NCI-H748 (cell line): ENCODE measurements at regions not wholly inside any gene's neighbourhood (a gene's known extent, or its start where the extent isn't known, plus 50 kb on each side); places are given as distances from the start of the nearest gene placed in this dataset.
"Not testable (repeated sequence)": the region's sequence is repeated elsewhere in the genome, so short reads cannot be mapped to it uniquely, and the experiment has no call there.

ENCODE experiments used
- DNase-seq: peaks from one replicate; lab custom pipeline; 2025; ENCODE audit not compliant: unreplicated experiment; lab: John Stamatoyannopoulos, UW

DNA sequence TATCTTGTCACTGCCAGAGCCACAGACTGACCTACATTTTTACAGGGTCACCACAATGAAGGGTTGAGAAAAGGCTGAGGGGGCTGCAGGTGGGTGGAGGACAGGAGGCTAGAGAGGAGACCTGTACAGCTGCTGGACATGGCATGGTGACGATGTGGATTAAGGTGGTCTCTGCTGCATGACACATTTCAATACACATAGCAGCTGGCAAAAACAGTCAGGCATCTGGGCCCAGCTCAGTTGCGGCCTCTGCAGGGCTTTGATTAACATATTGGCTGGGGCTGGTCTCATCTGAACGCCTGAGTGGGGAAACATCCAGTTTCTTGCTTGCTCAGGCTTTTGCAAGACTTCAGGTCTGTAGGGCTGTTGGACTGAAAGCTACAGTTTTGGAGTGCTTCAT lies 265.4 kb upstream of the FOXF1 start:
- no peak for DNase-seq

DNA sequence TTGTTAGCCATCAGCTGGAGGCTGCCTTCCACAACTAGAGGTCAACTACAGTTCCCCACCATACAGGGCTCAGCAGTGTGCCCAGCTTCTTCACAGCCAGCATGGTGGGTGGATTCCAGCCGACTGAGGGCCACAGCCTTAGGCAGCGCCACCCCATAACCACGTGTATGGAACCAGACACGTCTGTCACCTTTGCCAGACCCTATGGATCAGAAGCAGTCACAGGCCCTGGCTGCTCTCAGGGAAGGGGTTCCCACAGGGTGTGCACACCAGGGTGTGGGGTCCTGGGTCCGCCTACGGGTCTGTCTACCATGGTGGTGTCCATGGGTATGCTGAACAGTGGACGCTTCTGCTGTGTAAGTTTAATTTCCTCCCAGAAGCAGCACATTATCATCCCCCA lies 265.0 kb upstream of the FOXF1 start:
- no peak for DNase-seq

DNA sequence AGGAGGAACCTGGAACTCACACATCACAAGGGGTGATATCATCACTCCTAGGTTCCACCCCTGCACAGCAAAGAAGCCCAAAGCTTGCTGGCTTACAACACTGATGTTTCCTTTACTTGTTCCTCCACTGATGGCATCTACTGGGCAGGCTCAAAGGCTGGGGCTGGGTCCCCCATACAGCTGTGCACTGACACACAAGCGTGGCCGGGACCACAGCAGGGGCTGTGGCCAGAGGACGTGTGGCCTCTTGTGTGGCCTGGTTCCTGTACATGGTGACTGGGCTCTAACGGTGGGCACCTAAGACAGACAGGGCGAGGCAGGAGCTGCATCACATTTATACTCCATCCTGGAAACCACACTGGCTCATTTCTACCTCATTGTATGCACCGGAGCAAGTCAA lies 264.4 kb upstream of the FOXF1 start:
- DNase-seq, result no peak

DNA sequence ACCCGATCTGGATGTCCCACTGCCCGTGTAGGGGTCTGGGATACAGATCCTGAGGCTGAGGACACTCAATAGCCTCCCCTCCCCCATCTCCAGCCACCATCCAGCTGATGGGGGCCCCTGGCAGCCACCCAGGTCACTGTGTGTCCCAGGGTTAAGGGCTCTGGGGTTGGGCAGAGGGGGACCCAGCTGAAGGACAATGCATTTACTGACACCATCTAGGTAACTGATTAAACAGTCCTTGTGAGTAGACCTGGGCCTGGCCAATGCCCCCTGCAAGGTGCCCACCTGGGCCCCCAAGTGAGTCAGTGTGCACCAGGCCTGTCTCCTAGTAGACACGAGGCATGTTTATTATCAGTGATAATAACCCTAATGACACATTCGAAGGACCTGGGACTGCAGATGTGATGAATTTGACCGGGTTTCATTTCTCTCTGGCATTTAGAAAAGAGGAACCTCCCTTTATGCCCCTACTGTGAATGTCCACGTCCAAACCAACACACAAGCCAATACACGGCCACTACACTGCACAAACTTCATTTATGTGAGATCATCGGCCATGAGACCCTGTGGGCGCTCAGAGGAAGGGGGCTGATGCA lies 261.9 kb upstream of the FOXF1 start:
- DNase-seq, result no peak

DNA sequence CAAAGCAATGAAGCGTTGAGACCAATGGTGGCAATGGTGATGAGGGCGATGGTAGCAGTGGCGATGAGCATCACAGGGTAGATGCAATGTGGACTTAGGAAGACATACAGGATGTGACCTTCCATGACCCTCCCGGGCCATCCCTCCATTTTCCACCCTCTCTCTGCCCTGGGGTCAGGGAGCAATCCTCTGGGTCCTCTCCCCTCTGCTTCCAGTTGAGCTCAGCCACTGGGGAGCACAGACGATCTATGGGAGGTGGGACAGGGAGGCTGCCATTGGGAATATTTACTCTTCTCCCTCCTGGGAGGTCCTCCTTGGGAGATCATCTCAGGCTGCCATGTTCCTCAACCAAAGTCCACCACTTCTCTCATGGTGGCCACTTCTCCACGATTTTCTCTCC lies 260.7 kb upstream of the FOXF1 start:
- DNase-seq, result no peak

DNA sequence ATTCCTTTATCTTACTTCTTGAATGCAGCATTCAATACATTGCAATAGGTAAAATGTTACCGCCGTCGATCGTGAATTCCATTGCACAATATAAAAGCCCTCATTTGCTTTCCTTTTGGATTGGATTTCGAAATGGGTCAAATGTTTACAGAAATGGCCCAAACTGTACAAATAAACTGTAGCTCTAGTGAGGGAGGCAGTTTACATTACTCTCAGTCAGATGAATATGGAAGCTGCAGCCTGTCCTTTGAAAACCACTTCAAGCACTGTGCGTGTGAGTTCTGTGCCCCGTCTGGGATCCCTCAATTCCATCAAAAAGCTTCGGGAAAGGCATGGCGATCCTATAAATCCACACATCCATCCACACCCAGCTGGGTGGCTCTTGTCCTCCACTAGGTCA lies 258.6 kb upstream of the FOXF1 start:
- DNase-seq, result no peak

DNA sequence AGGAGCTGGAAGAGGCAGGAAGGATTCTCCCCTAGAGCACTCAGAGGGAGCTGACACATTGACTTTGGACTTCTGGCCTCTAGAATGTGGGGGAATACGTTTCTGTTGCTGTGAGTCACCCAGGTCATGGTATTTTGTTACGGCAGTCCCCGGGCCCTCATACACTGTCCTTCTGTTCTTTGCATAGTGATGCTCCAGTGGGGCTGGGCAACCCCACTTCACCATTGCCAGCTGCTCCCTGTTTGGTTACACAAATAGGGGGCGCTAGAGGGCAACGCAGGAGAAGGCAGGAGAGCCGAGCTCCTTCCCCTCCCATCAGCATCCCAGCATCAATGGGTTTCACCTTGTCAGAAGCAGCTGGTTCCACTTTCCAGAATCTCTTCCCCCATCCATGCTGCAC lies 257.7 kb upstream of the FOXF1 start:
- peak; percentile 2 for DNase-seq

DNA sequence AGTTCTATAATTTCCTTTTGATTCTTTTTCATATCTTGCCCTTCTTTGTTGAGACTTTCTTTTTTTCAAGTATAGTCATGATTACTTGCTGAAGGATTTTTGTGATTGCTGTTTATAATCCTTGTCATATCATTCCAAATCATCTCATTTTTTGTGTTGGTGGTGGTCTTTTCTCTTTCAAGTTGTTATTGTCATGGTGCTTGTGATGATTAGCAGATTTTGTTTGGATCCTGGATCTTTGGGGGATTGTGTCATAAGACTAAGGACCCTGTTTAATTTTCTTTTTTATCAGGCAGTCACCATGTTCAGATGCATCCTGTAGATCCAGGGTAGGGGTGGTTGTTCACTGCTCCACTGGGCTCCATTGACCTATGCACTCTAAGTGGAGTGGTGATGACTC lies 254.4 kb upstream of the FOXF1 start:
- DNase-seq, result no peak

DNA sequence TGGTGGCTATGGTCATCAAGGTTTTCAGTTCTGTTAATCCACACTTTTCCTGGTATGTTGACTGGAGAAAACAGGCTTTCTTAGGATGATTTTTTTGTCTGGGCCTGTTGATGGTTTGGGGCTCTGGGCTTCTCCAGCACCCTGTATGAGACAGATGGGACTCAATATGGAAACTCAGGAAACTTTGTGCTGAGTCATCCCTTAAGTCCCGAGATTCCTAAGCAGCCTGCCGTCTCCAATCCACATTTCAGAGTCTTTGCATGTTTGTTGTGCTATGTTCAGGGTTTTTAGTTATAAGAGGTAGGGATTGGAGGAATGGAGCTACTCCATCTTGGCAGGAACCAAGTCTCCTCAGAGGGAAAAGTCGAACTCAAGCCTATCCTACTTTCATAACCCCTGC lies 253.3 kb upstream of the FOXF1 start:
- no peak for DNase-seq

DNA sequence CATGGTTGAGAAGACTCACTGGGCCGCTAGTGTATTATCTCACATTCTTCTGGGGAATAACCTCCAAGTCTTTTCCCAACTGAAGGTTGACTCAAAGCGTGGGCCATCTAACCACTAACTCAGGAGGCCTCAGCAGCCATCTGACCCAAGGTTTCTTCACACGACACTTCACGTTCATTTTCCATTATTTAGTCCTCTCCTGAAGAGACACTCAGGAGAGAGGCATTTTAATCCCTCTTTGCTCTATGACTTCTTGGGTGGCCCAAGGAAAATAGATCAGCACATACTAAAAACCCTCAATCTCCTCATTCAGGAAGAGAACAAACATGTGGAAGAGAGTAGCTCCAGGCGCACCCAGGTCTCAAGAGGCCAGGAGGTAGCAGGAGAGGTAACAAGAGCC lies 252.8 kb upstream of the FOXF1 start:
- no peak for DNase-seq

DNA sequence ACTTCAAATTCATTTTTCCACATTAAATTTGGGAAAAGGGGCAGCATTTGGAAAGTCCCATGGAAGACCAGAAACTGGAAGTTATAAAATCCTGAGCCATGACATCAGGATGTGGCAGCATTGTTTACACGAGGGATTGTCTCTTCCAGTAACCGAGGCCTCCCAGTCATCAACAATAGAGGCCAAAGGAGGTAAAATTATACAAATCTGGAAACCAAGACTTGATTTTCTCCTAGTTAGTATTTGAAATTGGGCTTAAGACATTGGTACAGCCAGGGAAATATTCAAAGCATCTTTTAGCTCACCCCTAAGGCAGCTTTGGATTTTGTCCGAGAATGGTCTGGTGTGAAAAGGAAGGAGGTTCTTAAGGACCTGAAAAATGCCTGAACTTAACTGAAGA lies 251.6 kb upstream of the FOXF1 start:
- no peak for DNase-seq

DNA sequence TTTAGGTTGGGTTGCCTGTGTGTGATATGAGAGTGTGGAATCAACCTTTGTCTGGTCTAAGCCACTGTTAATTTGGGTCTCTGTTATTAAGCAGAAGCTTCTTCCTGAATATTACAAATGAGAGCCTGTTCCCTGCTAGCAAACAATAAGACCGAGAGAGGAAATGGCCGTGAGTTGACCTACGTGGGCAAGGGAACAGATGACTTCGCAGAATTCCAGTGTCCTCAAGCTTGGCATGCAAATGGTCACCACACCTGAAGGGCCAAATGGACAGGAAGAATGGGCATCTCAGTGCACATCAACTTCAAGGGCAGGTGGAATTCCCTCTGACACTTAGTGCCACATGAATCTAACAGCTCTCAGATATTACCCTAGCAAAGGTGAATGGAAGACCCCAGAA lies 250.8 kb upstream of the FOXF1 start:
- no peak for DNase-seq

DNA sequence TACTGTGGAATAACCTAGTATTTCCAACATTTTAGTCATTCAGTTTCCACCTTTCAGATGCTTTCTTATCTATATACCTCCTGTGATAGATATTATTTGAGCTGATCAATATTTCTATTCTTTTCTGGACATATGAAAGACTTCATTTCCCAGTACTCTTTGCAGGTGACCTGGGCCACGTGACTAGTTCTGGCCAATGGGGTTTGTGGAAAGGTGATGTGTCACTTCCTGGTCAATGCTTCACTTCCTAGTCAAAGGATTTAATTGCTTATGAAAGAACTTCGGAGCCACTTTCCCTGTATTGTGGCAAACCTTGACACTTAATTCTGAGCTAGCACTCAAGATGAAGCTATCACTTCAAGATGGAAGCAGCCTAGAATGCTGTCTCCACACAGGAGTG lies 248.9 kb upstream of the FOXF1 start:
- DNase-seq, result no peak

DNA sequence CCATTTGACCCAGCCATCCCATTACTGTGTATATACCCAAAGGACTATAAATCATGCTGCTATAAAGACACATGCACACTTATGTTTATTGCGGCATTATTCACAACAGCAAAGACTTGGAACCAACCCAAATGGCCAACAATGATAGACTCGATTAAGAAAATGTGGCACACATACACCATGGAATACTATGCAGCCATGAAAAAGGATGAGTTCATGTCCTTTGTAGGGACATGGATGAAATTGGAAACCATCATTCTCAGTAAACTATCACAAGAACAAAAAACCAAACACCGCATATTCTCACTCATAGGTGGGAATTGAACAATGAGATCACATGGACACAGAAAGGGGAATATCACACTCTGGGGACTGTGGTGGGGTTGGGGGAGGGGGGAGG lies 242.7 kb upstream of the FOXF1 start:
- not testable (repeated sequence) for DNase-seq

DNA sequence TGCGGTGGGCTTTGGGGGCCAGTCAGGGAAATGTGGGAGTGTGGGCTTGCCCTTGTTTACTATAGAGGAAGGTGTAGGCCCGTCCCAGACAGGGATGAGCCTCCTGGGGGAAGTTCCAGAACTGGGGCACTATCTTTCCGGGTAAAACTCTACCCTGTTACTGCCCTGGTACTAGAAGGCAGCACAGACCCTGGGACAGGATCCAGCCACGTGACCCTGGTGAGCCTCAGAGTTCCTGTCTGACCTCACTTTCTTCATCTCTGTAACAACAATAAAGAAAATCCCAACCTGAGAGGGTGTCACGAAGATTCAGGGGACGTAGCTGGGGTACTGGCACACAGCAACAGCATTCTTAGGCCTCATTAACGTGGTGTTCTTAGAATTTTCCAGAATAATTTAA lies 239.6 kb upstream of the FOXF1 start:
- no peak for DNase-seq

DNA sequence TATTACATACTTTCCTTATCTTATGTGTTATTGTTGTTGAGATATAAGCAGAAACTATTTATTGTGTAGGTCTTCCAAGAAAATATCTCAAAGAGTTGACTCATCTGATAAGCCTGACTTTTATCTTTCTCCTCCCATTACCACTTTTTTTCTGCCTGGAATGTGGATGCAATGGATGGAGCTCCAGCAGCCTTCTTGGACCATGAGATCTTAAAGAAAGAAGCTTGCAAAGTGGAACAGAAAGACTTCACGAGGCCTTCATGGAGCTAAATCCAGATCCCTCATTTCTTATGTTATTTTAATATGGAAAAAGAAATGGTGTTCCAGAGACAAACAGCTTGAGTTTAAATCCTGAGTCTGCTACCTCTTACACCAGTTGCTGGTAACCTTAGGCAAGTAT lies 237.6 kb upstream of the FOXF1 start:
- DNase-seq, result no peak

DNA sequence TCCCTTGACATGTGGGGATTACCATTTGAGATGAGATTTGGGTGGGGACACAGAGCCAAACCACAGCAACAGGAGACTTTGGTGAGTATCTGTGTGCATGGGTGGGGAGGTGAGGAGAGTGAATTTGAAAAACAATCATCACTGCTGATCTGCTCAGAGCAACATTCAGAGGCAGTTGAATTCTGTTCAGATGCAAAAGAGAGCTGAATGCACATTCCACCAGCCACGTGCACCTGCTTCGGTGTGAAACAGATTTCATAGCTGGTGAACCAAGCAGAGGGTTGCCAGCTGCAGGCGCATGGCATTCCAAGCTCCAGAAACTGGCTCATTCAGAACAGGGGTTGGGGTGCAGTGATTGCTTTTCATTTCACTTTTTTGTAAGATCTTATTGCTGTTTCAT lies 233.1 kb upstream of the FOXF1 start:
- no peak for DNase-seq

DNA sequence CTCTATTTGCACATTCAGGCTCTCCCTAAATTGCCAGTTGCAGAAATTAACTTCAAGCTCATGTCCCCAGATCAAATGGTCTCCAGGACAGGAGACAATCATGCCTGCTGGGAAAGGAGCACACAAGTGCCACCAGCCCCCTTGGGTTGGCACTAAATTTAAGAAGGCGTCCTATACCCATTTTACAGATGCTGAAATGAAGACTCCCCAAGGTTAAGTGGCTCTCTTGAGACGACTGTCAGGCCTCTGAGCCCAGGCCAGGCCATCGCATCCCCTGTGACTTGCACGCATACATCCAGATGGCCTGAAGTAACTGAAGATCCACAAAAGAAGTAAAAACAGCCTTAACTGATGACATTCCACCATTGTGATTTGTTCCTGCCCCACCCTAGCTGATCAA lies 232.5 kb upstream of the FOXF1 start:
- DNase-seq, result not testable (repeated sequence)

DNA sequence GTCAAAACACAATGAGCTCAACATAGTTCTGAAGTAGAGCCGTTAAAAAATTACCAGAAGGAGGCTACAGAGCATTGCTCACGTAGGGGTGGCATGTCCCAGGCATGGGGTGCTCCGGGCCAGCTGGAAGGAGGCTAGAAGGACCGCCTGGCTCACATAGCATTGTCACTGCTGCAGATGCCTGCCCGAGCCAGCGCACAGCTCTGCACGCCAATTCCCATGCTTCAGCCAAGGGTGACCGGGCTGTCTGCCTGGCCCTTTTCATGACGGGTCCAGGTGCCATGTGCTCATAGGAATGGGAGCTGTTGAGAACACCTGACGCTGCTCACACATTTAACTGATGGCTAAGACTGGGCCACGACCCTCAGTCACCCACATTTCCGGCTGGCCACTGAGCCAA lies 228.9 kb upstream of the FOXF1 start:
- DNase-seq, result no peak

DNA sequence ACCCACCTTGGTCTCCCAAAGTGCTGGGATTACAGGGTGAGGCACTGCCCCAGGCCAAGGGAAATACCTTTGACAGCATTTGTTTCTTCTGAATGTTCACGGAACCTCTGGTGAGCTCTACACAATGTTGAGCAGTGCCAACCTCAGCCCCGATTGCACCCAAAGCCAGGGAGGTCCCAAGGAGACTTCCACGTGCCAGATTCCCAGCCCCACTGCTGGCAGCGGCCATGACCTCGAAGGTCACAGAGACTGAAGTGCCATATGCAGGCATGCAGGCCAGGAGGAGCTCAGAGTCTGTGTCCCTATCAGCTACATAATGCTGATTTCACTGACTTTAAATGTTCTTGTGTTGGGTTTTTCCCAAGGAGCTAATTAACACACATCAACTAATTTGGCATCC lies 226.4 kb upstream of the FOXF1 start:
- DNase-seq, result no peak

DNA sequence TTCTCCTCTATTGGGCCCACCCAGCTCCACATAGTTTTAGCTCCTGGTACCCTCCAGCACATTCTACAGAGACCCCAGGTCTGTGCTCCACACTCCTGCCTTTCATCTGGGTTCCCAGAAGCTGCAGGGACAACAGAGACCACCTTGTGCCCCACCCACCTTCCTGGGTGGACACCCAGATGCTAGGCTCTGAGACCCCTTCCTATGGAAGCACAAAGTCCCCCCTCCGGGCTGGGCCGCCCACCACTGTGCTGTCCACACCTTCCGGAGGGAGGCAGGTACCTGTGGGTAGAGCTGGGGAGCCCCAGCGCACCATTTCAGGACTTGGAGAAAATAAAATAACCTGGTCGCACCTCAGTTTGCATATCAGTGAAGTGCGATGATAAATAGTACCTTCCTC lies 224.9 kb upstream of the FOXF1 start:
- no peak for DNase-seq

DNA sequence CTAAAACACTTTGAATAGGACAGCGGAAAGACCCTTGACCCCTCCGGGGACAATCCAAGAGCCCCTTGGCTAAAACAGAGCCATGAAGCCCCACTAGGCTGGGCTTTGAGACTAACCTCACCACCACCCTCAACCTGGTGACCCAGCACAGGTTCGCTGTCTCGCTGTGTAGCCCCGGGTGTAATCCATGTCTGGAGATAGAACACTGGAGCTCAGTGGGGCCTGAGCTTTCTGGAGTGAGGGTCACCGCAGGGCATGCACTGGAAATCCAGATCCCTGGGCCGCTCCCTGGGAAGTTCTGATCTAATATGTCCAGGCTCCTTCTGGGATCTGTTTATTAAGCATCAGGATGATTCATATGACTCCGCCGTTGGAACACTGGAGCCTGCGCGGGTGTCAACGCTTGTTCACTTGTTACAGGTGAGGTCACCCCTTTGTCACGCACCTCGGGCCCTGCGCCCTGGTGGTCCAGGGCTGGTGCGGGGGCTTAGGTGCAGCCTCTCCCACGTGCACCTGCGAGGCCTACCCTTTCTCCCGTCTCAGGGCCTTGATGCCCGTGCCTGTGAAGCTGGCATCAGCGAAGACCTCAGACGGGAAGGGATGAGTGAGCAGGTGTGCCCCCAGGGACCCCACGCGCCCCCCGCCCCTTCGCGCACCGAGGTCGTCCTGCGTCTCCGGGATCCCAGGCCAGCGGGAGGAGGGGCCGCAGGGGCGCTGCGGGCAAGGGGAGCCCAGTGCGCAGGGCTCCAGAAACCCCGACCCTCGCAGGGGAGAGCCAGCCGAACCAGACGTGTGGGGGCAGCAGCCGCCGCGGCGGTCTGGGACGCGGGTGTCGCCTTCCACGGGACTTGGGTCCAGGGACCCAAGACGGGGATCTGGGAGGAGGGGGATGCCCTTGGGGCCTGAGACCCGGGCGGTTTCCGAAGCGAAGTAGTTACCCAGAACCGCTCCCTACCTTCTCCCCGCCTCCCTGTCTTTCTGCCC lies 224.1 kb upstream of the FOXF1 start:
- DNase-seq, result no peak
